SK-N-SH (cell line): ENCODE measurements at regions not wholly inside any gene's neighbourhood (a gene's known extent, or its start where the extent isn't known, plus 50 kb on each side); places are given as distances from the start of the nearest gene placed in this dataset.

Experiments used
- CTCF ChIA-PET: fragments of 300-600, 350-600 bp; formaldehyde crosslinking; extraction: SDS; loops from one replicate; lab custom pipeline; 2021; lab: Yijun Ruan, JAX
- POLR2A ChIA-PET: fragments of 350-600 bp; sonication (Branson Sonifier 250); formaldehyde crosslinking; extraction: SDS; loops from one replicate; lab custom pipeline; 2020; ENCODE audit warnings: antibody characterized with exemption, inconsistent platforms; lab: Yijun Ruan, JAX
- DNase-seq: peaks from one replicate; pipeline ENCODE4 v3.0.0; 2012
- H2AFZ ChIP-seq: fragments of 200-600 bp; sonication (generic); 2 replicates; pipeline ENCODE4 v1.8.1; 2016; ENCODE audit warnings: antibody characterized with exemption, mild to moderate bottlenecking, low read depth
- H3F3A ChIP-seq: fragments of 200-600 bp; sonication (generic); replicated peaks from 2 replicates; pipeline ENCODE3; 2016; ENCODE audit warnings: antibody characterized with exemption, mild to moderate bottlenecking; ENCODE audit not compliant: insufficient read depth
- H3K27ac ChIP-seq, 2 experiments: fragments of 200-500 bp in 1 of 2; fragments of 200-600 bp in 1 of 2; sonication (Bioruptor generic) in 1 of 2; sonication (generic), shearing (Covaris generic) in 1 of 2; 2 replicates each; pipeline versions ENCODE4 v1.5.1 to v1.6.1; 2014 to 2016; ENCODE audit warnings: low read depth in 2 of 2, inconsistent platforms in 1 of 2, low read length in 1 of 2, mild to moderate bottlenecking in 1 of 2, mixed read lengths in 1 of 2
- H3K27me3 ChIP-seq: fragments of 200-600 bp; sonication (generic), shearing (Covaris generic); 2 replicates; pipeline ENCODE4 v1.6.1; 2016; ENCODE audit warnings: mixed run types; ENCODE audit not compliant: insufficient read depth
- H3K36me3 ChIP-seq, 2 experiments: fragments of 200-500 bp in 1 of 2; fragments of 200-600 bp in 1 of 2; sonication (Bioruptor generic) in 1 of 2; sonication (generic) in 1 of 2; replicated peaks in 1 of 2; 2 replicates each; pipeline versions ENCODE3 to v1.5.1; 2014 to 2016; ENCODE audit warnings: low read length in 1 of 2, mild to moderate bottlenecking in 1 of 2; ENCODE audit not compliant: insufficient read depth in 2 of 2, control insufficient read depth in 1 of 2
- H3K4me1 ChIP-seq, 2 experiments: fragments of 200-500 bp in 1 of 2; fragments of 200-600 bp in 1 of 2; sonication (Bioruptor generic) in 1 of 2; sonication (generic), shearing (Covaris generic) in 1 of 2; 2 replicates each; pipeline versions ENCODE4 v1.5.1 to v1.6.1; 2014 to 2016; ENCODE audit warnings: low read depth in 1 of 2, low read length in 1 of 2, mixed run types in 1 of 2; ENCODE audit not compliant: insufficient read depth in 2 of 2, control insufficient read depth in 1 of 2
- H3K4me2 ChIP-seq: fragments of 200-600 bp; sonication (generic), shearing (Covaris generic); 2 replicates; pipeline ENCODE4 v1.6.1; 2017; ENCODE audit warnings: mixed run types
- H3K4me3 ChIP-seq, 2 experiments: fragments of 200-500 bp in 1 of 2; fragments of 200-600 bp in 1 of 2; sonication (Bioruptor generic) in 1 of 2; sonication (generic), shearing (Covaris generic) in 1 of 2; 2 replicates each; pipeline versions ENCODE4 v1.5.1 to v1.8.1; 2014 to 2016; ENCODE audit warnings: low read depth in 2 of 2, inconsistent platforms in 1 of 2, low read length in 1 of 2, mild to moderate bottlenecking in 1 of 2, mixed read lengths in 1 of 2, moderate library complexity in 1 of 2
- H3K79me2 ChIP-seq: fragments of 200-600 bp; sonication (generic); 2 replicates; pipeline ENCODE4 v1.8.1; 2017; ENCODE audit warnings: mild to moderate bottlenecking; ENCODE audit not compliant: insufficient read depth
- H3K9ac ChIP-seq: fragments of 200-600 bp; sonication (generic); 2 replicates; pipeline ENCODE4 v1.6.1; 2017; ENCODE audit warnings: mixed run types
- H3K9me2 ChIP-seq: fragments of 200-600 bp; sonication (generic); 2 replicates; pipeline ENCODE4 v1.6.1; 2017; ENCODE audit warnings: mixed run types
- H3K9me3 ChIP-seq: fragments of 200-600 bp; sonication (generic); 2 replicates; pipeline ENCODE4 v1.6.1; 2017; ENCODE audit warnings: mixed run types, mild to moderate bottlenecking, moderate library complexity
- H4K20me1 ChIP-seq: fragments of 200-600 bp; sonication (generic); 2 replicates; pipeline ENCODE4 v1.6.1; 2017; ENCODE audit warnings: mild to moderate bottlenecking, mixed run types; ENCODE audit not compliant: insufficient read depth
- CHD2 ChIP-seq: fragments of 150-350 bp; IDR thresholded peaks from 2 replicates; pipeline ENCODE4 v1.6.1; 2018; ENCODE audit warnings: low read length; ENCODE audit not compliant: partially characterized antibody
- EP300 ChIP-seq, 2 experiments: IDR thresholded peaks; 2 replicates each; pipeline versions ENCODE4 v1.4.0 to v1.6.1; 2012; ENCODE audit warnings: borderline replicate concordance in 1 of 2, low read depth in 1 of 2, low read length in 1 of 2
- FOSL2 ChIP-seq: IDR thresholded peaks from 2 replicates; pipeline ENCODE4 v1.4.0; 2012; ENCODE audit warnings: low read depth, mild to moderate bottlenecking, moderate library complexity, borderline replicate concordance
- FOXJ3 ChIP-seq: sonication (generic); formaldehyde crosslinking; IDR thresholded peaks from 2 replicates; pipeline ENCODE4 v1.5.1; 2020; ENCODE audit warnings: mild to moderate bottlenecking, missing genetic modification reagents
- JUND ChIP-seq: IDR thresholded peaks from 2 replicates; pipeline ENCODE4 v1.4.0; 2012
- MEF2A ChIP-seq: IDR thresholded peaks from 2 replicates; pipeline ENCODE4 v1.4.0; 2012; ENCODE audit warnings: low read depth, borderline replicate concordance
- MXI1 ChIP-seq: IDR thresholded peaks from 2 replicates; pipeline ENCODE4 v1.6.1; 2012; ENCODE audit warnings: mild to moderate bottlenecking, low read depth, low read length, improper control_type of control experiment
- NFIC ChIP-seq: IDR thresholded peaks from 2 replicates; pipeline ENCODE4 v1.4.0; 2012; ENCODE audit warnings: borderline replicate concordance
- NRF1 ChIP-seq: IDR thresholded peaks from 2 replicates; pipeline ENCODE4 v1.6.1; 2012; ENCODE audit warnings: low read depth, mild to moderate bottlenecking, low read length
- POLR2AphosphoS5 ChIP-seq: IDR thresholded peaks from 2 replicates; pipeline ENCODE4 v1.6.1; 2012; ENCODE audit warnings: low read depth, low read length
- RCOR1 ChIP-seq: fragments of 150-350 bp; IDR thresholded peaks from 2 replicates; pipeline ENCODE4 v1.6.1; 2017; ENCODE audit warnings: antibody characterized with exemption, low read length
- RFX5 ChIP-seq: IDR thresholded peaks from 2 replicates; pipeline ENCODE4 v1.6.1; 2012; ENCODE audit warnings: mild to moderate bottlenecking, improper control_type of control experiment, low read length
- SMC3 ChIP-seq: IDR thresholded peaks from 2 replicates; pipeline ENCODE4 v1.6.1; 2012; ENCODE audit warnings: low read depth, low read length, improper control_type of control experiment
- TCF12 ChIP-seq: IDR thresholded peaks from 2 replicates; pipeline ENCODE4 v1.4.0; 2012
- YY1 ChIP-seq: IDR thresholded peaks from 2 replicates; pipeline ENCODE4 v1.4.0; 2012; ENCODE audit warnings: low read depth, mild to moderate bottlenecking
- WGBS: methylation state at CpG from one replicate; pipeline ENCODE4 v1.1.6; 2017; ENCODE audit warnings: low lambda C conversion rate; 5-methylcytosine and 5-hydroxymethylcytosine counted together
- TF ChIP-seq, protein P1 (sequence below): IDR thresholded peaks from 2 replicates; pipeline ENCODE4 v1.4.0; 2012; ENCODE audit warnings: low read depth, borderline replicate concordance
- TF ChIP-seq, protein P2 (sequence below): IDR thresholded peaks from 2 replicates; pipeline ENCODE4 v1.6.1; 2012; ENCODE audit warnings: mild to moderate bottlenecking, low read depth, low read length, moderate library complexity
- TF ChIP-seq, protein P3 (sequence below): IDR thresholded peaks from 2 replicates; pipeline ENCODE4; 2012
- TF ChIP-seq, protein P4 (sequence below): fragments of 150-350 bp; IDR thresholded peaks from 2 replicates; pipeline ENCODE4 v1.6.1; 2016; ENCODE audit warnings: mild to moderate bottlenecking, low read depth, low read length

DNA sequence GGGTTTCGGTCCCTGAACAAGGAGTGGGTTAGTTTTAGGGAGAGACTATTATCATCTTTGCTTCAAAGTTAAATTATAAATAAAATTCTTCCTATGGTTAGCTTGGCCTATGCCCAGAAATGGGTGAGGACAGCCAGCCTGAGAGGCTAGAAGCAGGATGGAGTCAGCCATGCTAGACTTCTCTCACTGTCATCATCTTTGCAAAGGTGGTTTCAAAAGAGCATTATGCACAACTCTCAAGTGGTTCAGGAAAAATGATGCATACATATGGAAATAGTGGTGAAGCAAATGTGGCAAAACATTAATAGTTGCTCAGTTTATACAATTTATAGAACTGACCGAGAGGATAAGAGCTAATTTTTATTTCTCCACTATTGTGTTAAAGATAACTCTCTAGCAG, 124.3 kb upstream of the FOXN2 start:
- H3K4me1 ChIP-seq, result no peaks in the 10 kb centered on the region
- no peak overlapping the region for H3K4me2 ChIP-seq
- no peaks in the 10 kb centered on the region for H3K27me3 ChIP-seq
- CTCF ChIA-PET, result interaction anchor here (1.5 kb wide), 1 partner anchor 29 kb away, joined by 3 read pairs; no protein-coding TSS in a partner anchor
- DNase-seq, result no peak
- no peaks in the 10 kb centered on the region for H4K20me1 ChIP-seq
- TF ChIP-seq RCOR1, result no peak
- no peak for TF ChIP-seq TCF12
- TF ChIP-seq POLR2AphosphoS5, result no peak
- TF ChIP-seq EP300 (IDR thresholded peaks at IDR 0.05; ENCODE audit: borderline replicate concordance in 1 of 2, low read depth in 1 of 2, low read length in 1 of 2), result no peak
- no peak for TF ChIP-seq JUND
- no peak for TF ChIP-seq CHD2
- TF ChIP-seq, protein P1, sequence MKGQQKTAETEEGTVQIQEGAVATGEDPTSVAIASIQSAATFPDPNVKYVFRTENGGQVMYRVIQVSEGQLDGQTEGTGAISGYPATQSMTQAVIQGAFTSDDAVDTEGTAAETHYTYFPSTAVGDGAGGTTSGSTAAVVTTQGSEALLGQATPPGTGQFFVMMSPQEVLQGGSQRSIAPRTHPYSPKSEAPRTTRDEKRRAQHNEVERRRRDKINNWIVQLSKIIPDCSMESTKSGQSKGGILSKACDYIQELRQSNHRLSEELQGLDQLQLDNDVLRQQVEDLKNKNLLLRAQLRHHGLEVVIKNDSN, result no peak
- TF ChIP-seq NFIC, result no peak
- TF ChIP-seq YY1, result no peak
- TF ChIP-seq FOXJ3 (CRISPR knock-in tag), result no peak
- no peak for TF ChIP-seq MXI1
- TF ChIP-seq, protein P2, sequence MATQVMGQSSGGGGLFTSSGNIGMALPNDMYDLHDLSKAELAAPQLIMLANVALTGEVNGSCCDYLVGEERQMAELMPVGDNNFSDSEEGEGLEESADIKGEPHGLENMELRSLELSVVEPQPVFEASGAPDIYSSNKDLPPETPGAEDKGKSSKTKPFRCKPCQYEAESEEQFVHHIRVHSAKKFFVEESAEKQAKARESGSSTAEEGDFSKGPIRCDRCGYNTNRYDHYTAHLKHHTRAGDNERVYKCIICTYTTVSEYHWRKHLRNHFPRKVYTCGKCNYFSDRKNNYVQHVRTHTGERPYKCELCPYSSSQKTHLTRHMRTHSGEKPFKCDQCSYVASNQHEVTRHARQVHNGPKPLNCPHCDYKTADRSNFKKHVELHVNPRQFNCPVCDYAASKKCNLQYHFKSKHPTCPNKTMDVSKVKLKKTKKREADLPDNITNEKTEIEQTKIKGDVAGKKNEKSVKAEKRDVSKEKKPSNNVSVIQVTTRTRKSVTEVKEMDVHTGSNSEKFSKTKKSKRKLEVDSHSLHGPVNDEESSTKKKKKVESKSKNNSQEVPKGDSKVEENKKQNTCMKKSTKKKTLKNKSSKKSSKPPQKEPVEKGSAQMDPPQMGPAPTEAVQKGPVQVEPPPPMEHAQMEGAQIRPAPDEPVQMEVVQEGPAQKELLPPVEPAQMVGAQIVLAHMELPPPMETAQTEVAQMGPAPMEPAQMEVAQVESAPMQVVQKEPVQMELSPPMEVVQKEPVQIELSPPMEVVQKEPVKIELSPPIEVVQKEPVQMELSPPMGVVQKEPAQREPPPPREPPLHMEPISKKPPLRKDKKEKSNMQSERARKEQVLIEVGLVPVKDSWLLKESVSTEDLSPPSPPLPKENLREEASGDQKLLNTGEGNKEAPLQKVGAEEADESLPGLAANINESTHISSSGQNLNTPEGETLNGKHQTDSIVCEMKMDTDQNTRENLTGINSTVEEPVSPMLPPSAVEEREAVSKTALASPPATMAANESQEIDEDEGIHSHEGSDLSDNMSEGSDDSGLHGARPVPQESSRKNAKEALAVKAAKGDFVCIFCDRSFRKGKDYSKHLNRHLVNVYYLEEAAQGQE, result no peak
- TF ChIP-seq NRF1, result no peak
- no peak for TF ChIP-seq SMC3
- no peak for TF ChIP-seq RFX5
- TF ChIP-seq, all 33 proteins: peak for 0
- WGBS, result 82% methylated on average over 2 of the region's 2 CpGs
- Histone ChIP-seq H2AFZ (no peak overlapping the region), H3K79me2 (no peaks in the 10 kb centered on the region), H3K27ac (no peak overlapping the region), H3F3A (no peaks in the 10 kb centered on the region), H3K4me3 (no peak overlapping the region), H3K9me2 (no peaks in the 10 kb centered on the region), H3K36me3 (no peaks in the 10 kb centered on the region), H3K9ac (no peak overlapping the region), H3K9me3 (no peaks in the 10 kb centered on the region)
- POLR2A ChIA-PET, result interaction anchor here (0.6 to 1.1 kb wide), 2 partner anchors 10 to 26 kb away, joined by 3 read pairs; no protein-coding TSS in a partner anchor

DNA sequence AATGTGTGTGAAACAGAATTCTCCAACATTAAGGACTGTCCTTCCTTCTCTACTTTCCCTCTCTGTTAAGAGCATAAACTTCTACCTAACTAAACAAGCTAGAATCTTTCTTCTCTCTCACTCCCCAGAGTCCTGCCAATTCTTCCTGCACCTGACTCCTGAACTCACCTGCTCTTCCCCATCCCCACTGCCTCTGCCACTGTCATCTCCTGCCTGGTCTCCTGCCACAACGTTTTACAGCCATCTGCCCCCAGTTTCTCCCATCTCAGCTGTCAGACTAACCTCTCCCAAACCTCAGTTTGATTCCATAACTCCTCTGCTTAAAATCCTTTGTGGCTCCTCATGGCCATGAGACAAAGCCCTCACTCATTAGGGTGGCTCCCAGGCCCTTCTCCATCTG, 119.8 kb upstream of the FOXN2 start:
- Histone ChIP-seq H3K36me3 (no peaks in the 10 kb centered on the region), H3K27ac (no peak overlapping the region), H4K20me1 (no peaks in the 10 kb centered on the region), H2AFZ (no peak overlapping the region), H3F3A (no peaks in the 10 kb centered on the region), H3K27me3 (no peaks in the 10 kb centered on the region), H3K4me3 (no peak overlapping the region), H3K9ac (no peak overlapping the region), H3K79me2 (no peaks in the 10 kb centered on the region), H3K4me2 (no peak overlapping the region), H3K4me1 (no peaks in the 10 kb centered on the region; a peak in 1 of 4 replicates), H3K9me2 (no peaks in the 10 kb centered on the region), H3K9me3 (no peaks in the 10 kb centered on the region)
- WGBS, result 5% methylated on average over 1 of the region's 1 CpG
- no peak for DNase-seq
- POLR2A ChIA-PET, result no interaction called here
- CTCF ChIA-PET, result no interaction called here
- TF ChIP-seq YY1 (no peak), SMC3 (no peak), MEF2A (no peak), MXI1 (no peak), JUND (no peak), FOSL2 (no peak)
- TF ChIP-seq, protein P3, sequence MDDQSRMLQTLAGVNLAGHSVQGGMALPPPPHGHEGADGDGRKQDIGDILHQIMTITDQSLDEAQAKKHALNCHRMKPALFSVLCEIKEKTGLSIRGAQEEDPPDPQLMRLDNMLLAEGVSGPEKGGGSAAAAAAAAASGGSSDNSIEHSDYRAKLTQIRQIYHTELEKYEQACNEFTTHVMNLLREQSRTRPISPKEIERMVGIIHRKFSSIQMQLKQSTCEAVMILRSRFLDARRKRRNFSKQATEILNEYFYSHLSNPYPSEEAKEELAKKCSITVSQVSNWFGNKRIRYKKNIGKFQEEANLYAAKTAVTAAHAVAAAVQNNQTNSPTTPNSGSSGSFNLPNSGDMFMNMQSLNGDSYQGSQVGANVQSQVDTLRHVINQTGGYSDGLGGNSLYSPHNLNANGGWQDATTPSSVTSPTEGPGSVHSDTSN, result no peak
- TF ChIP-seq, protein P2, result no peak
- TF ChIP-seq, protein P4, sequence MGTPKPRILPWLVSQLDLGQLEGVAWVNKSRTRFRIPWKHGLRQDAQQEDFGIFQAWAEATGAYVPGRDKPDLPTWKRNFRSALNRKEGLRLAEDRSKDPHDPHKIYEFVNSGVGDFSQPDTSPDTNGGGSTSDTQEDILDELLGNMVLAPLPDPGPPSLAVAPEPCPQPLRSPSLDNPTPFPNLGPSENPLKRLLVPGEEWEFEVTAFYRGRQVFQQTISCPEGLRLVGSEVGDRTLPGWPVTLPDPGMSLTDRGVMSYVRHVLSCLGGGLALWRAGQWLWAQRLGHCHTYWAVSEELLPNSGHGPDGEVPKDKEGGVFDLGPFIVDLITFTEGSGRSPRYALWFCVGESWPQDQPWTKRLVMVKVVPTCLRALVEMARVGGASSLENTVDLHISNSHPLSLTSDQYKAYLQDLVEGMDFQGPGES, result no peak
